ENCODE measurements at regions not wholly inside any gene's neighbourhood (a gene's known extent, or its start where the extent isn't known, plus 50 kb on each side); places are given as distances from the start of the nearest gene placed in this dataset.

DNA sequence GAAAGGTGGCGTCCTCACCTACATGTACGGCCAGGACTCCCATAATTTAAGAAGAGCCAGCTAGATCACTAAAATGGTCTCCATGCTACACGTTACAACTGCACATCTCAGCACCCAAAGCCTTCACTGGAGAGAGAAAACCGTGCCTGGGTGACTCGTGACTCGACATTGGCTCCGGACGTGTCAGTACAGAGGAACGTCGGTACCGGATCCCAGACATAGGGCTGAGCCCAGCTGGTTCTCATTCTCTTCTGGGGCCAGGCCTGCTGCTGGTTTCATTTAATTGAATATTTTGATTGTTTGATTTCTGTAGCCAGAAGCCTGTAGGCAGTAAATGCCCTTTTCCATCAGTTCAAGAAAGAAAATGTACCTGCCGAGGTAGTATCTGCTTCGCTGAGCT, 93.1 kb downstream of the HHIPL2 start:
- Histone ChIP-seq H2AFZ (no peak overlapping the region), H3F3A (ENCODE audit: insufficient read depth, low read depth) (no peaks in the 10 kb centered on the region), H3K4me3 (no peak overlapping the region), H3K79me2 (ENCODE audit: low read depth) (no peaks in the 10 kb centered on the region), H3K9me2 (ENCODE audit: insufficient read depth) (no peaks in the 10 kb centered on the region), H3K36me3 (ENCODE audit: low read depth) (no peaks in the 10 kb centered on the region), H3K27me3 (ENCODE audit: insufficient read depth, low read depth) (no peaks in the 10 kb centered on the region), H3K27ac (no peak overlapping the region), H3K4me1 (replicated peaks; ENCODE audit: insufficient read depth) (0 out of 2 replicates have a peak, but pooled peaks cover 10% of the 10 kb centered on the region), H3K4me2 (peak overlapping the region; percentile 65), H3K9me3 (ENCODE audit: insufficient read depth, low read depth) (peaks cover 20% of the 10 kb centered on the region), H4K20me1 (ENCODE audit: insufficient read depth) (no peaks in the 10 kb centered on the region)
- TF ChIP-seq EZH2 (IDR thresholded peaks at IDR 0.05; ENCODE audit: low read depth) = no peak
- TF ChIP-seq, protein P1, sequence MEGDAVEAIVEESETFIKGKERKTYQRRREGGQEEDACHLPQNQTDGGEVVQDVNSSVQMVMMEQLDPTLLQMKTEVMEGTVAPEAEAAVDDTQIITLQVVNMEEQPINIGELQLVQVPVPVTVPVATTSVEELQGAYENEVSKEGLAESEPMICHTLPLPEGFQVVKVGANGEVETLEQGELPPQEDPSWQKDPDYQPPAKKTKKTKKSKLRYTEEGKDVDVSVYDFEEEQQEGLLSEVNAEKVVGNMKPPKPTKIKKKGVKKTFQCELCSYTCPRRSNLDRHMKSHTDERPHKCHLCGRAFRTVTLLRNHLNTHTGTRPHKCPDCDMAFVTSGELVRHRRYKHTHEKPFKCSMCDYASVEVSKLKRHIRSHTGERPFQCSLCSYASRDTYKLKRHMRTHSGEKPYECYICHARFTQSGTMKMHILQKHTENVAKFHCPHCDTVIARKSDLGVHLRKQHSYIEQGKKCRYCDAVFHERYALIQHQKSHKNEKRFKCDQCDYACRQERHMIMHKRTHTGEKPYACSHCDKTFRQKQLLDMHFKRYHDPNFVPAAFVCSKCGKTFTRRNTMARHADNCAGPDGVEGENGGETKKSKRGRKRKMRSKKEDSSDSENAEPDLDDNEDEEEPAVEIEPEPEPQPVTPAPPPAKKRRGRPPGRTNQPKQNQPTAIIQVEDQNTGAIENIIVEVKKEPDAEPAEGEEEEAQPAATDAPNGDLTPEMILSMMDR (conservative IDR thresholded peaks at IDR 0.05) = no peak
- CTCF ChIA-PET = interaction anchor here (0.5 to 1.6 kb wide), 5 partner anchors 35 to 1019 kb away, joined by 3 to 14 read pairs (median 3); no protein-coding TSS in a partner anchor
- DNase-seq = no peak
- no TSS peak for BruUV-seq (replicated peaks)
- intact Hi-C loops (cut with micrococcal nuclease; ENCODE audit: unreplicated experiment) = loop anchor here (1.0 to 10.0 kb wide), 16 partner anchors 166 to 1644 kb away; partner anchors contain the start of gene DUSP10
- POLR2A ChIA-PET (ENCODE audit: unreplicated experiment) = interaction anchor here (0.5 to 0.7 kb wide), 2 partner anchors 211 to 714 kb away, joined by 3 to 5 read pairs; no protein-coding TSS in a partner anchor

DNA sequence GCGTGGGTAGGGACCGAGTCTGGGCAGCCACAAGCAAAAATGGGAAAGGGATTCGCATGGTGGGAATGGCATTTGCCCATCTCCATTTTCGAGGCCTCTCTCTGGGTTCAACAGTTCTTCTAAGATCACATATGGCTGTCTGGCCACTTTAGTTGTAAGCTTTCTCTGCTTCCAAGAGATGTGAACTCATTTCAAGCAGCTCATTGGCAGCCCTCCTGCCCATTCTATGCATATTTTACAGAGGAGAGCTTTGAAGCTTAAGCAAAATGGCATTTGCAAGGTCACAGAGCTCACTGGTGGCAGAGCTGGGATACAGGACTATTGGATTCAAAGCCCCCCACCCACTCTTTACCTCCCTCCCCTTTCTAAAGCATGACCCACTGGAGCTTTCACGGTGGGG, 93.7 kb downstream of the HHIPL2 start:
- no peaks in the 10 kb centered on the region for H3K36me3 ChIP-seq (ENCODE audit: low read depth)
- H3K4me2 ChIP-seq = no peak overlapping the region
- H3K27ac ChIP-seq = no peak overlapping the region
- H3K9me2 ChIP-seq (ENCODE audit: insufficient read depth) = no peaks in the 10 kb centered on the region
- TF ChIP-seq EZH2 (IDR thresholded peaks at IDR 0.05; ENCODE audit: low read depth) = no peak
- TF ChIP-seq, protein P1 (conservative IDR thresholded peaks at IDR 0.05) = no peak
- DNase-seq = no peak
- ChIA-PET CTCF (interaction anchor here (0.7 to 1.6 kb wide), 2 partner anchors 976 to 1018 kb away, joined by 3 to 14 read pairs; no protein-coding TSS in a partner anchor), POLR2A (ENCODE audit: unreplicated experiment) (no interaction called here)
- BruUV-seq (replicated peaks) = no TSS peak
- no peaks in the 10 kb centered on the region for H4K20me1 ChIP-seq (ENCODE audit: insufficient read depth)
- intact Hi-C loops (cut with micrococcal nuclease; ENCODE audit: unreplicated experiment) = loop anchor here (2.0 to 10.0 kb wide), 8 partner anchors 249 to 1643 kb away; no protein-coding TSS in a partner anchor
- no peak overlapping the region for H3K4me3 ChIP-seq
- H2AFZ ChIP-seq = no peak overlapping the region
- no peaks in the 10 kb centered on the region for H3F3A ChIP-seq (ENCODE audit: insufficient read depth, low read depth)
- 0 out of 2 replicates have a peak, but pooled peaks cover 10% of the 10 kb centered on the region for H3K4me1 ChIP-seq (replicated peaks; ENCODE audit: insufficient read depth)
- H3K9me3 ChIP-seq (ENCODE audit: insufficient read depth, low read depth) = peaks cover 20% of the 10 kb centered on the region
- H3K27me3 ChIP-seq (ENCODE audit: insufficient read depth, low read depth) = no peaks in the 10 kb centered on the region
- no peaks in the 10 kb centered on the region for H3K79me2 ChIP-seq (ENCODE audit: low read depth)

DNA sequence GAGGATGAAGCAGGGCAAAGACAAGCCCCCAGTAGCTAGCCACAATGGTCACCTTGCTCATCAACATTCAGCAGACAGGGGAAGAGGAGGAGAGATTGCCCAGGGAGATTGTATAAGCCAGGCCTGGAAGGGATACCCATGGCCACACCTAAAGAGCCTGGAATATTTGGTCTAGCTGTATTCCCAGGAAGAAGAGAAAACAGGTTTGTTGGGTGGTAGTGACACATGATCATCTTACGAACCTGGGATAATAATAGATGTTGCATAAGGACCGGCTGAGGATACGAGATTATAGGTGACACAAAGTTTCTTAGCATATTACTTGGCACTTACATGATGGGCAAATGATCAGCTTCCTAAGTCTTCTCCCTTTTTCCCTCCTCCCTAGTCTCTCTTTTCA, 95.9 kb downstream of the HHIPL2 start:
- Histone ChIP-seq H3K4me1 (replicated peaks; ENCODE audit: insufficient read depth) (0 out of 2 replicates have a peak, but pooled peaks cover 10% of the 10 kb centered on the region), H3K36me3 (ENCODE audit: low read depth) (no peaks in the 10 kb centered on the region), H3K27me3 (ENCODE audit: insufficient read depth, low read depth) (no peaks in the 10 kb centered on the region), H2AFZ (no peak overlapping the region), H3K4me2 (no peak overlapping the region), H3F3A (ENCODE audit: insufficient read depth, low read depth) (no peaks in the 10 kb centered on the region), H3K79me2 (ENCODE audit: low read depth) (no peaks in the 10 kb centered on the region), H3K27ac (no peak overlapping the region), H3K4me3 (no peak overlapping the region), H4K20me1 (ENCODE audit: insufficient read depth) (no peaks in the 10 kb centered on the region), H3K9me3 (ENCODE audit: insufficient read depth, low read depth) (peaks cover 10% of the 10 kb centered on the region), H3K9me2 (ENCODE audit: insufficient read depth) (no peaks in the 10 kb centered on the region)
- intact Hi-C loops (cut with micrococcal nuclease; ENCODE audit: unreplicated experiment) = loop anchor here (10.0 kb wide), 4 partner anchors 247 to 1187 kb away; no protein-coding TSS in a partner anchor
- ChIA-PET CTCF (interaction anchor here (0.6 kb wide), 1 partner anchor 54 kb away, joined by 3 read pairs; no protein-coding TSS in a partner anchor), POLR2A (ENCODE audit: unreplicated experiment) (no interaction called here)
- DNase-seq = peak; percentile 8 to 49
- BruUV-seq (replicated peaks) = no TSS peak
- no peak for TF ChIP-seq EZH2 (IDR thresholded peaks at IDR 0.05; ENCODE audit: low read depth)
- TF ChIP-seq, protein P1 (conservative IDR thresholded peaks at IDR 0.05) = no peak

Data from PC-9 (cell line).